ENCODE measurements at regions not wholly inside any gene's neighbourhood (a gene's known extent, or its start where the extent isn't known, plus 50 kb on each side); places are given as distances from the start of the nearest gene placed in this dataset.

GRCh38 chr5:62680121-62680520, 101.5 kb downstream of the LRRC70 start:
- no peak overlapping the region for H3K4me3 ChIP-seq (ENCODE audit: low read depth, low read length)

More at GRCh38 chr5:62680121-62680520, 101.5 kb downstream of the LRRC70 start:
- no peak for TF ChIP-seq CTCF (IDR thresholded peaks at IDR 0.05; ENCODE audit: low read depth, low read length)
